ENCODE measurements at regions not wholly inside any gene's neighbourhood (a gene's known extent, or its start where the extent isn't known, plus 50 kb on each side); places are given as distances from the start of the nearest gene placed in this dataset.

DNA sequence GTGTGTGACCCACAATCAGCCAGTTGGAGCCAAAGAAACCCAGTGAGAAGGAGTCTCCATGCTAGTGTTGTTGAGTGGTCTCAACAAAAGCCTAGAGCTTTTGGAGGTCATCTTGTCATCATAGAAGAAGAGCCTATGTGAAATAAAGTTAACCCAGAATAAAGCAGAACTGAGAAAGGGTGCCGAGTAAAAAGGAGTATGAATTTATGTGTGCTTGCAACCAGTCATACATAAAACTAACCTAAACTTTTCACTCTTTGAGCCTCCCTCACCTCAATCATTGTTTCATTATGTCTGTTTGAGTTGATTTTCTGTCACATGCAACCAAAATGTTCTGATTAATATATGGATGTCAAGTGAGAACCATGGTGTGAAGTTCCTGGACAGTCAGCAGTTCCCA is 599.3 kb upstream of the ZEB2 start:
- DNase-seq = no peak

- no peak for DNase-seq
Measured at GRCh38 chr2:145116834-145117725, 597.2 kb upstream of the ZEB2 start.

GRCh38 chr2:145116056-145116455 is 596.1 kb upstream of the ZEB2 start:
- no peak for DNase-seq

DNA sequence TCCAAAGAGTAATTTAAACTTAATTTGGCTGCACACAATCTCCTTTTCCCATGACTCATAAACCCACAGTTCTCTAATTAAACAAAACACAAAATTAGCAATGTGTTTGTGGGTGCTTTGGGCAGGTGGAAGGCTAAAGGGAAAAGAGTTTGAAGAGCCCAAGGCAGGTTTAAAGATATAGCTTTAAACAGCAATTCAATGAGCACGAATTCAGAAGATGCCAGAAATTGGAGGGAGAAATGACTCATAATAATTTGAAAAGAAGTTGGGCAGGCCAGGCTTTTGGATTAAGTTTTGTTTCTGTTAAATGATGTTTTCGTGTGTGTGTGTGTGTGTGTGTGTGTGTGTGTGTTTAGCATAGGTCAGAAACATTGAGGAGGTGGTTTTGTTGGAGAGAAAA is 594.8 kb upstream of the ZEB2 start:
- no peak for DNase-seq

GRCh38 chr2:145112467-145112866 is 592.5 kb upstream of the ZEB2 start:
- no peak for DNase-seq

DNA sequence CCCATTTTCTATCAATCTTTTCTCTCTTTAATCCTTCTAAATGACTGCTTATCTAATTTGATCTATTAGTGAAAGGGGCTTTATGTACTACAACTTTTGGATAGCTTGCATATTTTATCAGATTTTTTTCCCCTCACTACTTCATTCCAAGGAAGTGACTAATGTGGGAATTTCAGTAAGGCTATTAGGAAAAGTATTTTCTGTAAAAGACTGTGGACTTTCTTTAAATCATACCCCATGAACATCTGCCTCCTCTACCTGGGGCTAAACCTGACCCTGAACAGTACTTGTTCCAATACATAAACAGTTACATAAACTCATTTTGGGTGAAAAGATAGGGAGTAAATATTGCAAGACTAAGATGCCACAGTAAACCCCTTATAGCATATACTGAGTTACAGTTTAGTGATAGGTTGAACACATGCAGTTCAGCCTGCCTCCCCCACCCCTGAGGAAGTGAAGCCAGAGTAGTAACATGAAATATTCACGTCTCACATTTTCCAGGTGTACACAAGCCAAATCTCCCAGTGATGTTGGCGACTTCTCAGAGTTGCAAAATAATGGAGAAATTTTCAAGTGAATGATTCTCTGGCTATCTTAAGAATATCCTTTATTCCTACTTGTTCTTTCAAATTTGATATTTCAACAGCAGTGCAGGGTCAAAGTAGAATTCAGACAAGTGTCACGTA is 590.9 kb upstream of the ZEB2 start:
- no peak for DNase-seq

GRCh38 chr2:145108959-145109710 is 589.2 kb upstream of the ZEB2 start:
- DNase-seq = no peak

GRCh38 chr2:145108361-145108778 is 588.5 kb upstream of the ZEB2 start:
- no peak for DNase-seq

GRCh38 chr2:145106293-145106692 is 586.4 kb upstream of the ZEB2 start:
- no peak for DNase-seq

DNA sequence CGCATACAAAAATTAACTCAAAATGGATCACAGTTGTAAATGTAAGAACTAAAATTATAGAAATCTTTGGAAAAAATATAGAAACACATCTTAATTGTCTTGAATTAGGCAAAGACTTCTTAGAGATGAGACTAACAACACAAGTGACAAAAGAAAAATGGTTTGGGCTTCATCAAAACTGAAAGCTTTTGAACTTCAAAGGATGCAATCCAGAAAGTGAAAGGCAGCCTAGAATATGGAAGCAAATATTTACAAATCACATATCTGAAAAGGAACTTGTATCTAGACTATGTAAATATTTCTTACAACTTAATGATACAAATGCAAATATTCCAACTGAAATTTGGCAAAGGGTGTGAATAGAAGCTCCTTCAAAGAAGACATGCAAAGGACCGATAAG is 582.8 kb upstream of the ZEB2 start:
- no peak for DNase-seq

- DNase-seq = no peak
Measured at GRCh38 chr2:145100301-145100700, 580.4 kb upstream of the ZEB2 start.

GRCh38 chr2:145096582-145096981 is 576.7 kb upstream of the ZEB2 start:
- no peak for DNase-seq

GRCh38 chr2:145095641-145096435 is 575.9 kb upstream of the ZEB2 start:
- DNase-seq = no peak

GRCh38 chr2:145094370-145094769 is 574.5 kb upstream of the ZEB2 start:
- no peak for DNase-seq

DNA sequence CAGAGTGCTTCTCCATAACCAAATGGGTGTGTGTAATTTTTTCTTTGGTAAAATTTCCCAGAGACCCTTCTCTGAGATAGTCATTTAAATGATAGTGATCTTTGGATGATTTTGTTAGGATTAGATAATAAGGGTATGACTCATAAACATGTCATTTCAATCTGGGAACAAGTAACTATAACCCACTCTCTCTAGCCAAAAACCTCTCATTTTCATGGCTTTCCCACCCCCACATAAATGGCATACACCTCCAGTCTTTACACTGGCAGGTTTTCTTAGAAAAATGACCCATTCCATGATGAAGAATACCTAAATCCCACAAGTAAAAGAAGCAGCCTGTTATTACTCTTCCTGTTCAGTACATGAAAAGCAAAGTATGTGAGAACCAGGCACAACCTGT is 572.0 kb upstream of the ZEB2 start:
- no peak for DNase-seq

DNA sequence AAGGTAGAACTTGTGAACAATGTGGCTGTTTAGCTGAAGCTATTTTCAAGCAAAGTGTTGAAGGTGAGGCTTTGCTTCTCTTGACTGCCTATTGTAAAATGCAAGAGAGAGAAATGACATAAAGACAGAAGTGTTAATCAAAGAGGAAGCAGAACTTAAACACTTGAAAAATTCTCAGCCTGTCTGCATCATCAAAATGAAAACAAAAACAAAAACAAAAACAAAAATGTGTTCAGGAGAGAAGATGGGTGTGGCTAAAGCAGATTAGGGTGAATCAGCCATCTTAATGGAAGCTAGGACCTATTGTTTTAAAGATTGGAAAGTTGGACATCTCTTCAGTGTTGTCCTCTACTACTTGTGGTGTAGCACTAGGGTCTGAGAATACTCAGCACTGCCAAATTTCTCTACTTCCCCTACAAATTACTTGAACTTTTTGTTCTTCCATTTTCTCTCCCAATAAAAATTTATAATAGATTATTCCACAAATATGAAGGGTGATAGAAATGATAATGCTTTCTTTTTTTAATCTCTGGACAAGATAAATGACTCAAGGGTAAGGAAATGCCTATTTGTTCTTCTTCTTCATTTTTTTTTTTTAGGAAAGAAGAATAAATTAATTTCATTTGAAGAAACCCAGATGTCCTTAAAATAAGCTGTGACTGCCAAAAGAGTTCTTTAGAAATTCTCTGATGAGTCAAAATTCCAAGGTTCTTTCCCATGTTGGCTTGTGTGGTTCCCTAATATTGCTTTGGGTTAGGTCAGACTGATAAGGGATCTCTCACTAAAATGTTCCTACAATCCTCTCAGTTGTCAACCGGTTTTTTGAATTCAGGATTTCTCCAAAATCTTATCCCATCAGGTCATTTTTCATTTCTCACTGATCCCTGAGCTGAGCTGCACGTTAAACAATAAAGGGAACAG is 571.2 kb upstream of the ZEB2 start:
- no peak for DNase-seq

DNA sequence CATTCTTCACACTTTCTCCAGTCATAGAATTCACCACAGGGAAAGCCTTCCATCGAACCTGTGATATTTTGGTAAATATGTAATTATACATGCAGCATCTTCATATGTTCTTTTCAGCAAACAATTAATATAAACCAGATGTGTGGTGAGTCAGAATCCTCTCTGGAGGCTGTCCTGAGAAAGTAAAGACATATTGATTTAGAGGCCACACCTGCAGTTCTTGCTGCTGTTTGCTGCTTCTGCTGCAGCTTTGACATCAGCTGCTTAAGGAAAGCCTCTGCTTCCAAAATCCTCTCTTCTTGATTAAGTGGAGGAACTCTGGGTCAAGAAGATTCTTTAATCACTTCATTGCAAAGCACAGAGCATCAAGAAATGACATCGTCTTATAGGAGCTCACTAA is 568.8 kb upstream of the ZEB2 start:
- DNase-seq = no peak

DNA sequence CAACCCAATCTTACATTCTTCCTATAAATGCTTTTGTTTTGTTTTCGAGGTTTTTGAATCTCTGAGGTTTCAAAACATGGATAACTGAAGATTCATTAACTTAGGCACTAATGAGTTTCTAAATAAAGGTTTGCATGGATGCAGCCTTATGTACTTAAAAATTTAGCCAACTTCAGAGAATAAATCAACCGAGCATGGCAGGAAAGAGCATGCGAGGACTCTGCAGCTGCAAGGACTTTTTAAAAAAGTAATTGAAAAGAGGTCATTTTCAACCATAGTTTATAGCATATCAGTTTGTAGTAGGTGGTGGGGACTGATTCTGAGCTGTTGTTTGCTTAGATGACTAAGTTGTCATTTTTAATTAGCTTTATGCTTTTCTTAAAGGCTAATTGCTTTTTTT is 567.0 kb upstream of the ZEB2 start:
- DNase-seq = no peak

DNA sequence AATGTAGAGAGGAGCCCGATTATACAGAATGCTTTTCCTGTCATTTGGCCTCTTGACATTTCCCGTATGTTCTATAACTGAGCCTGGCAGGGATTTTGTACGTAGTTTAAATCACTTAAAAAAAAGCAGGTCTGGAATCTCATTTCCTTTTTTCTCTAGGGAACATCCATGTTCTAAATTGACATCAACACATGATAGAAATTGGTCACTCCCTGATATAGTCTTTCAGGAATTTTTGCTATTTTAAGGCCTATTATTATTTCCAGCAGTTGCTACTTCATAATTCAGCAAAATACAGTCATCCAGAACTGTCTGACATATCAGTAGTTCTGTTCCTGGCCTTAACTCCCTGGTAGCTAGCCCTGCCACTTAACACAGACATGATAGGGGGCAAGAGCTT is 565.7 kb upstream of the ZEB2 start:
- DNase-seq = no peak

GRCh38 chr2:145080426-145080825 is 560.5 kb upstream of the ZEB2 start:
- DNase-seq = no peak

DNA sequence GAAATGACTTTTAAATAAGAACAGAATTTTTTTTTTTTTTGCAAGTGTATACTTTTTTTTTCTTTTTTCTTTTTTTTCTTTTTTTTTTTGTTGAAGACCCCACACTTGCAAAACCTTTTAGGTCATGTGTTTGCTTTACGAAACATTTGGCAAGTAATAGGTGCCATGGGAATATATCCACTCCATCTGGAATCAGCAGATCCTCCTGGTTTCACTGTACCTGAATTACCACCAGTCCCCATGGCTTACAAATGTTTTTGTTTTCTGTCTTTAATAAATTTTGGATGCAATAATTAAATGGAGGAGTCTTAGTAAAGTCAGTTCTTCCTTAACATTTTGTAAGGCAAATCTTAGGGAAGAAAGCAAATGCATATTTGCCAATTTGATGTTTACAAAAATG is 559.7 kb upstream of the ZEB2 start:
- no peak for DNase-seq

- no peak for DNase-seq
Measured at GRCh38 chr2:145078923-145079322, 559.0 kb upstream of the ZEB2 start.
